ENCODE measurements at regions not wholly inside any gene's neighbourhood (a gene's known extent, or its start where the extent isn't known, plus 50 kb on each side); places are given as distances from the start of the nearest gene placed in this dataset.

- no peaks in the 10 kb centered on the region for H3K36me3 ChIP-seq (ENCODE audit: control insufficient read depth, insufficient read depth, low read length)
- intact Hi-C loops (cut with micrococcal nuclease; ENCODE audit: unreplicated experiment), result no loop called here
- no peaks in the 10 kb centered on the region for H3K27me3 ChIP-seq (replicated peaks; ENCODE audit: control insufficient read depth, insufficient read depth, low read length)
- H3K9me3 ChIP-seq, result no peaks in the 10 kb centered on the region
- no peaks in the 10 kb centered on the region for H3K4me1 Mint-ChIP-seq (ENCODE audit: low read depth, unreplicated experiment)
- ChIA-PET POLR2A (no interaction called here), CTCF (no interaction called here)
- DNase-seq, result no peak
- H3K27me3 Mint-ChIP-seq (ENCODE audit: insufficient read depth, unreplicated experiment), result no peaks in the 10 kb centered on the region
- H3K4me3 ChIP-seq (ENCODE audit: low read depth, low read length), result no peak overlapping the region
- BruUV-seq (replicated peaks), result no TSS peak
- H3K4me3 Mint-ChIP-seq (ENCODE audit: unreplicated experiment), result no peak overlapping the region
- no peak overlapping the region for H3K27ac Mint-ChIP-seq (ENCODE audit: unreplicated experiment)
- no peak for TF ChIP-seq CTCF (IDR thresholded peaks at IDR 0.05; ENCODE audit: insufficient read depth in 1 of 2, low read depth in 1 of 2, low read length in 1 of 2, severe bottlenecking in 1 of 2, unreplicated experiment in 1 of 2)
- H3K36me3 Mint-ChIP-seq (ENCODE audit: insufficient read depth, unreplicated experiment), result no peaks in the 10 kb centered on the region
- no peaks in the 10 kb centered on the region for H3K4me1 ChIP-seq
- no peaks in the 10 kb centered on the region for H3K9me3 Mint-ChIP-seq (ENCODE audit: unreplicated experiment)
These were observed 288.5 kb downstream of the FBXW7 start for GRCh38 chr4:152247271-152247975.

- POLR2A ChIA-PET, result no interaction called here
- intact Hi-C loops (cut with micrococcal nuclease; ENCODE audit: unreplicated experiment), result no loop called here
These were observed 289.2 kb downstream of the FBXW7 start for GRCh38 chr4:152246659-152247058.

DNA sequence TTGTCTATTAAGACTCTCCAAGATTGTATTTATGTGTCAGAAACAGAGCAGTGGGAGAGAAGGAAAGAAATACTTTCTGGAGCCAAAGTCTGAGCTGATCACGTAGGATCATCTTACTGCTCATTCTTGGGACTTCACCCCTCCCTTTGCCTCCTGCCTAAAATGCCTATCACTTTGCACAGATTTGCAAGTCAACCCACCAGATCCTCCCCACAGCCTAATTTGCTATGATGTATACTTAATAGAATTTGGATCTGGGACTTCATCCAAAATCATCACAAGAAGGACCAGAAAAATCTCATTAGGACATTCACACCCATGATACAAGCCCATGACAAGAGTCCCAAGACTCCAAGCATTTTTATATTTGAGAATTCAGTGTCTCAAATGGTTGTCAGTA, 290.2 kb downstream of the FBXW7 start:
- no TSS peak for BruUV-seq (replicated peaks)
- POLR2A ChIA-PET, result no interaction called here
- H3K36me3 Mint-ChIP-seq (ENCODE audit: insufficient read depth, unreplicated experiment), result no peaks in the 10 kb centered on the region

More at GRCh38 chr4:152246659-152247058, 289.2 kb downstream of the FBXW7 start:
- Mint-ChIP-seq H3K9me3 (ENCODE audit: unreplicated experiment) (no peaks in the 10 kb centered on the region), H3K36me3 (ENCODE audit: insufficient read depth, unreplicated experiment) (no peaks in the 10 kb centered on the region), H3K27me3 (ENCODE audit: insufficient read depth, unreplicated experiment) (no peaks in the 10 kb centered on the region), H3K4me1 (ENCODE audit: low read depth, unreplicated experiment) (no peaks in the 10 kb centered on the region), H3K27ac (ENCODE audit: unreplicated experiment) (no peak overlapping the region), H3K4me3 (ENCODE audit: unreplicated experiment) (no peak overlapping the region)
- H3K9me3 ChIP-seq, result no peaks in the 10 kb centered on the region
- H3K4me3 ChIP-seq (ENCODE audit: low read depth, low read length), result no peak overlapping the region
- no TSS peak for BruUV-seq (replicated peaks)
- H3K36me3 ChIP-seq (ENCODE audit: control insufficient read depth, insufficient read depth, low read length), result no peaks in the 10 kb centered on the region
- H3K4me1 ChIP-seq, result no peaks in the 10 kb centered on the region
- CTCF ChIA-PET, result no interaction called here
- no peaks in the 10 kb centered on the region for H3K27me3 ChIP-seq (replicated peaks; ENCODE audit: control insufficient read depth, insufficient read depth, low read length)
- no peak for DNase-seq
- no peak for TF ChIP-seq CTCF (IDR thresholded peaks at IDR 0.05; ENCODE audit: insufficient read depth in 1 of 2, low read depth in 1 of 2, low read length in 1 of 2, severe bottlenecking in 1 of 2, unreplicated experiment in 1 of 2)

More for the DNA sequence above, 290.2 kb downstream of the FBXW7 start:
- Mint-ChIP-seq H3K9me3 (ENCODE audit: unreplicated experiment) (no peaks in the 10 kb centered on the region), H3K4me3 (ENCODE audit: unreplicated experiment) (no peak overlapping the region), H3K27me3 (ENCODE audit: insufficient read depth, unreplicated experiment) (no peaks in the 10 kb centered on the region), H3K27ac (ENCODE audit: unreplicated experiment) (no peak overlapping the region), H3K4me1 (ENCODE audit: low read depth, unreplicated experiment) (no peaks in the 10 kb centered on the region)
- Histone ChIP-seq H3K27me3 (replicated peaks; ENCODE audit: control insufficient read depth, insufficient read depth, low read length) (no peaks in the 10 kb centered on the region), H3K4me3 (ENCODE audit: low read depth, low read length) (no peak overlapping the region), H3K9me3 (no peaks in the 10 kb centered on the region), H3K36me3 (ENCODE audit: control insufficient read depth, insufficient read depth, low read length) (no peaks in the 10 kb centered on the region), H3K4me1 (no peaks in the 10 kb centered on the region)
- DNase-seq, result no peak
- CTCF ChIA-PET, result no interaction called here
- no peak for TF ChIP-seq CTCF (IDR thresholded peaks at IDR 0.05; ENCODE audit: insufficient read depth in 1 of 2, low read depth in 1 of 2, low read length in 1 of 2, severe bottlenecking in 1 of 2, unreplicated experiment in 1 of 2)
- intact Hi-C loops (cut with micrococcal nuclease; ENCODE audit: unreplicated experiment), result no loop called here

Data from Caco-2 (cell line).